ENCODE measurements at regions not wholly inside any gene's neighbourhood (a gene's known extent, or its start where the extent isn't known, plus 50 kb on each side); places are given as distances from the start of the nearest gene placed in this dataset.

DNA sequence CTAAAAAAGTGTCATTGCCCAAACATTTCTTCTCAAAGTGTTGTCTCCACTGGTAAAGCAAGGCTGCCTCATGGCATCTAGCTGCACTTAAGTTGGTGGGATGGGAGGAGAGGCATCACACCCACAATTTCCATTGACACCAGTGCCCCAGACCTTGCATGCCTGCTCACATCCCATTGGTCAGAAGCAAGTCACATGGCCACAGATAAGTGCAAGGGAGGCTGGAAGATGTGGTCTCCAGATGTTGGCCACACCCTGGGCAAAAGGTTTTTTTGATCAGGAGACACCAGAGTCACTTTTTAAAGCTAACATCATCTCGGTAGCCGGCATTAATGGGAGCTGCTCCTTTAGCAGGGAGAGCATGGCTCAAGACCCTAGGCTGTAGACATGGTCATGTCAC lies 157.1 kb upstream of the CST7 start:
- ChIA-PET CTCF (no interaction called here), POLR2A (no interaction called here)
- no peaks in the 10 kb centered on the region for H3K36me3 Mint-ChIP-seq
- H3K27ac Mint-ChIP-seq: no peak overlapping the region
- H3K36me3 ChIP-seq (ENCODE audit: insufficient read depth, low read length): no peaks in the 10 kb centered on the region
- H3K4me3 ChIP-seq (ENCODE audit: low read length): no peak overlapping the region
- no peak overlapping the region for H3K4me3 Mint-ChIP-seq
- no peak overlapping the region for H3K27ac ChIP-seq (ENCODE audit: low read depth, low read length)
- H3K27me3 Mint-ChIP-seq: peaks cover 0 to 9% of the 10 kb centered on the region in 2 donors
- H3K9me3 Mint-ChIP-seq: no peaks in the 10 kb centered on the region
- H3K4me1 ChIP-seq (ENCODE audit: insufficient read depth, low read length): no peaks in the 10 kb centered on the region
- no peaks in the 10 kb centered on the region for H3K9me3 ChIP-seq (ENCODE audit: low read length)
- H3K4me1 Mint-ChIP-seq: no peaks in the 10 kb centered on the region
- no peaks in the 10 kb centered on the region for H3K27me3 ChIP-seq (ENCODE audit: insufficient read depth, low read length, poor library complexity, severe bottlenecking)
- no peak for DNase-seq

DNA sequence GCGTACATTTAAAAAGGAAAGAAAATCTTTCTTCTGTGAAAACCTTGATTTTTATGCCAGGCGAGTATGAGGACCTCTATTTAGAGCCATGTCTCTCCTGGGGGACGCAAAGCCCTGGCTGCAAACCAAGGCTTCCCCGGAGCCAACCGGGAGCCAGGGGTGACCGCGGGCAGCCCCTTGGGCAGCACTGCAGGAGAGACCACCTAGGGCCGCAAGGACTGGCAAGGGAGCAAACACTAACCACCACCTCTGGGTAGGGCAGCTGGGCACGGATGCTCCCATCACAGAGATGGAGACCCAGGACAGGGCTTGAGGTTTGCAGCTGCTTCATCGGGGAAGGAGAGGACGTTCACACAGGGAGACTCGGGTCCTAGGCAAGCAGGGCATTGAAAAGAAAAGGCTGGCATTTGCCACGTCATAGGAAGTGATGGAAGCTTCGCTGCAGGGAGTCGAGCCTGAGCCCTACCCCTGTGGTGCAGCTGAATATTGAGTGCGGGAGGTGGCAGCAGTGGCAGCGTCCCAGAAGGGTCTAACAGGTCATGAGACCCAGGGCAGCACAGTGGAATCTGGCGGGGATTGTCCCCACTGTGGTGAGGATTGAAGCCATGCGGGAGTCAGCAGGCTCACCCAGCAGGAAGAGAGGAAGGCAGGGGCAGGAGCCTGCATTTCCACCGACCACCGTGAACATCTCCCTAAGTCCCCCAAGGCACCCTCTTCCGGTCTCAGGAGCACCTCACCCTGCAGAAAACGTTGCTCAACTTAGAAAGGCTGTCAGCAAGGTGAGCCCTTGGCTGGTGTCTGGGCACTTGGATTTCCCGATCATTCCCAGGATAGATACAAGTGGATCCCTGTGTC lies 156.2 kb upstream of the CST7 start:
- H3K9me3 Mint-ChIP-seq: no peaks in the 10 kb centered on the region
- no peaks in the 10 kb centered on the region for H3K4me1 Mint-ChIP-seq
- ChIA-PET CTCF (no interaction called here), POLR2A (no interaction called here)
- no peak overlapping the region for H3K4me3 ChIP-seq (ENCODE audit: low read length)
- no peaks in the 10 kb centered on the region for H3K4me1 ChIP-seq (ENCODE audit: insufficient read depth, low read length)
- no peaks in the 10 kb centered on the region for H3K36me3 Mint-ChIP-seq
- no peaks in the 10 kb centered on the region for H3K36me3 ChIP-seq (ENCODE audit: insufficient read depth, low read length)
- no peak overlapping the region for H3K27ac ChIP-seq (ENCODE audit: low read depth, low read length)
- no peak overlapping the region for H3K27ac Mint-ChIP-seq
- no peak for DNase-seq
- peaks cover 0 to 9% of the 10 kb centered on the region in 2 donors for H3K27me3 Mint-ChIP-seq
- H3K27me3 ChIP-seq (ENCODE audit: insufficient read depth, low read length, poor library complexity, severe bottlenecking): no peaks in the 10 kb centered on the region
- H3K4me3 Mint-ChIP-seq: no peak overlapping the region
- no peaks in the 10 kb centered on the region for H3K9me3 ChIP-seq (ENCODE audit: low read length)

DNA sequence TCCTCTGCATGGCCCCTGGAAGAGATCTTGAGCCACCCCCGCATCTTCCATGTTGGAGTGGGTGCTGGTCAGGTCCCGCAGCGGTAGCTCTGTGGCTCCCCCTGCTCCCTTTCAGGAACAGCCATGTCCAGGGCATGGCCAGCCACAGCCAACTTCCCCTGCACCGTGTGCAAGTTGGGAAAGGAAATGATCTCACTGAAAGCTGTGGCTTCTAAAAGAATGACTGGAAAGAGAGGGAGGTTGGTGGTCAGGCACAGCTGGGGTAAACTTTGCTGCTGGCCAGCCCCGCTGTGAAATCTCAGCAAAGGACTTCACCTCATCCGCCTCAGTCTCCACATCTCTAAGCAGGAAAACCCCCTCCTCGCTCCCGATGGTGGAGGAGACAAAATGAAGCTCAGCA lies 153.6 kb upstream of the CST7 start:
- CTCF ChIA-PET: interaction anchor here (1.2 kb wide), 1 partner anchor 383 kb away, joined by 3 read pairs; no protein-coding TSS in a partner anchor

DNA sequence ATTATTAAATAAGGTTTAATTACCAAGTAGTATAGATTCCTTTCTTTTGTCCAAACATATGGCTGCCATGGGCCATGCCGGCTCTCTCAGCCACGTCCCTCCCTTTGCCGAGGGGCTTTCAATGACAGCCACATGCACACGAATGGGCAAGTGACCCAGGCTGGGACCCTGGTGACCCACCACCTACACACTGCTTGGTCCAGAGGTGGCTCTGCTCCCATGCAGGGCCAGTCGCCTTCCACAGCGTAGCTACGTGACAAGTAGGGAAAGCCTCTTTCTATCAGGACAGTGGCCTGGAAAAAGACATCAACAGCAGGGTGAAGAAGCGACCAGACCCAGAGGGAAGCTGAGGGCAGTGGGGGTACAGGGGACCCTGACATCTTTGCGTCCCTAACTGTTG lies 152.8 kb upstream of the CST7 start:
- Histone ChIP-seq H3K36me3 (ENCODE audit: insufficient read depth, low read length) (no peaks in the 10 kb centered on the region), H3K27ac (ENCODE audit: low read depth, low read length) (no peak overlapping the region), H3K27me3 (ENCODE audit: insufficient read depth, low read length, poor library complexity, severe bottlenecking) (no peaks in the 10 kb centered on the region), H3K4me3 (ENCODE audit: low read length) (no peak overlapping the region), H3K9me3 (ENCODE audit: low read length) (no peaks in the 10 kb centered on the region), H3K4me1 (ENCODE audit: insufficient read depth, low read length) (no peaks in the 10 kb centered on the region)
- Mint-ChIP-seq H3K4me1 (no peaks in the 10 kb centered on the region), H3K36me3 (no peaks in the 10 kb centered on the region), H3K27me3 (peaks cover 3 to 13% of the 10 kb centered on the region in 2 donors), H3K9me3 (no peaks in the 10 kb centered on the region), H3K4me3 (peak overlapping the region in 1 of 7 donors; percentile 45), H3K27ac (no peak overlapping the region)
- no peak for DNase-seq
- CTCF ChIA-PET: interaction anchor here (0.9 to 1.2 kb wide), 2 partner anchors 11 to 383 kb away, joined by 3 read pairs; no protein-coding TSS in a partner anchor
- POLR2A ChIA-PET: no interaction called here

More for the DNA sequence above, 153.6 kb upstream of the CST7 start:
- DNase-seq: no peak
- H3K27me3 Mint-ChIP-seq: peaks cover 0 to 13% of the 10 kb centered on the region in 2 donors
- POLR2A ChIA-PET: no interaction called here
- H3K4me3 ChIP-seq (ENCODE audit: low read length): no peak overlapping the region
- no peaks in the 10 kb centered on the region for H3K9me3 ChIP-seq (ENCODE audit: low read length)
- no peaks in the 10 kb centered on the region for H3K9me3 Mint-ChIP-seq
- no peak overlapping the region for H3K27ac Mint-ChIP-seq
- no peaks in the 10 kb centered on the region for H3K4me1 ChIP-seq (ENCODE audit: insufficient read depth, low read length)
- H3K36me3 Mint-ChIP-seq: no peaks in the 10 kb centered on the region
- no peaks in the 10 kb centered on the region for H3K36me3 ChIP-seq (ENCODE audit: insufficient read depth, low read length)
- no peaks in the 10 kb centered on the region for H3K4me1 Mint-ChIP-seq
- H3K4me3 Mint-ChIP-seq: no peak overlapping the region
- no peaks in the 10 kb centered on the region for H3K27me3 ChIP-seq (ENCODE audit: insufficient read depth, low read length, poor library complexity, severe bottlenecking)
- H3K27ac ChIP-seq (ENCODE audit: low read depth, low read length): no peak overlapping the region

DNA sequence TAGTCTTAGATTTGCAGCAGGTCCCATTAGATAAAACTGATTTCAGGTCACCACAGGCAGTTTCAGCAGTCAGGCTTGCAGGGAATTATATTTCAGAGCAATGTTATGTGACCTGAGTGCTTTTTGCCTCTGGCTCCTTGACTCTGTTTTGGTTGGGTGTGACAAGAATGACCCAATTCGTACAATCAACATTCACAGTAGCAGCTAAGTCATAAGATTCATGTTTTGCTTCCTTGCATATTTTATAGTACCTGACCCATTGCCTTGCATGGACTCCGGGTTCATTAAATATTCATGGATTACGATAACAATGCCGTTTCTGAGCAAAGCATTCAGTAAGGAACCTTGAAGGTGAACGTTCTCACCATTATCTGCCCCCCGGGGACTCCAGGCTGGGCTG lies 152.0 kb upstream of the CST7 start:
- H3K36me3 Mint-ChIP-seq: no peaks in the 10 kb centered on the region
- no peak overlapping the region for H3K4me3 Mint-ChIP-seq
- Histone ChIP-seq H3K4me3 (ENCODE audit: low read length) (no peak overlapping the region), H3K27ac (ENCODE audit: low read depth, low read length) (no peak overlapping the region), H3K4me1 (ENCODE audit: insufficient read depth, low read length) (no peaks in the 10 kb centered on the region), H3K9me3 (ENCODE audit: low read length) (no peaks in the 10 kb centered on the region), H3K36me3 (ENCODE audit: insufficient read depth, low read length) (no peaks in the 10 kb centered on the region), H3K27me3 (ENCODE audit: insufficient read depth, low read length, poor library complexity, severe bottlenecking) (no peaks in the 10 kb centered on the region)
- H3K27ac Mint-ChIP-seq: no peak overlapping the region
- no peak for DNase-seq
- H3K27me3 Mint-ChIP-seq: peaks cover 5 to 16% of the 10 kb centered on the region in 2 donors
- H3K9me3 Mint-ChIP-seq: no peaks in the 10 kb centered on the region
- no peaks in the 10 kb centered on the region for H3K4me1 Mint-ChIP-seq
- ChIA-PET CTCF (interaction anchor here (0.9 kb wide), 1 partner anchor 10 kb away, joined by 3 read pairs; no protein-coding TSS in a partner anchor), POLR2A (no interaction called here)

DNA sequence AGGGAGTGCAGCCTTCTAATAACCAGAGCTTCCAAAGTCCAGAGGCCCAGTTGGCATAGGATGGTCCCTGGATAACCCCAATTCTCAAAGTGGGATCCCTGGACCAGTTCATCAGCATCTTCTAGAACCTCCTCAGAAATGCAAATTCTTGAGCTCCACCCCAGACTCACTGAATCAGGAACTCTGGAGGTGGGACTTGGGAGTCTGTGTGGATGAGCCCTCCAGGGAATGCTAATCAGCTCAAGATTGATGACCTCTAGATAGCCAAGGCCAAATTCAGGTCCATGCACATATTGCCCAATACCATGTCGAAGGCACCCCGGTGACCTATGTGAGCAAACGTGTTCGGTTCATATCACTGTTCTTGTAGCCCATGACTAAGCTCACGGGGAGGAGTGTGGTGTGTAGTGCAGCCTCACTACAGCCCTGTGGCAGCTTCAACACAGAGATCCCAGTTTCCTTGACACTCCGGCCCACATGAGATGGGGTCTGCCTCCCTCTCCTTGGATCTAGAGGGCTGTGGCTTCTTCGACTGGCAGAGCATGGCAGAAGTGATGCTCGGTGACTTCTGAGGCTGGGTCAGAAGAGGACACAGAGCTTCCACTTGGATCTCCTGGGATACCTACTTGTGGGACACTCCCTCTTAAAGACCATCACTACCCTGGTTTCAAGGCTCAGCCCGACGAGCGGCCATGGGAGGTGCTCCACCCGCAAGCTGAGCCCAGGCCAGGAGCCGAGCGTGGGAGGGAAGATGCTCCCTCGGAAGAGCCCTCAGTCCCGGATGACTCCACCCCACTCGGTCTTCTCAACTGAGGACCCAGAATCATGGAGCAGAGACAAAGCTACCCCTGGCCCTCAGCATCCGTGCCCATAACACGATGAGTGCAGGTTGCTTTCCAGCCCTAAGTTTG lies 151.1 kb upstream of the CST7 start:
- Histone ChIP-seq H3K4me3 (ENCODE audit: low read length) (no peak overlapping the region), H3K4me1 (ENCODE audit: insufficient read depth, low read length) (no peaks in the 10 kb centered on the region), H3K27ac (ENCODE audit: low read depth, low read length) (no peak overlapping the region), H3K27me3 (ENCODE audit: insufficient read depth, low read length, poor library complexity, severe bottlenecking) (no peaks in the 10 kb centered on the region), H3K36me3 (ENCODE audit: insufficient read depth, low read length) (no peaks in the 10 kb centered on the region), H3K9me3 (ENCODE audit: low read length) (no peaks in the 10 kb centered on the region)
- Mint-ChIP-seq H3K27ac (no peak overlapping the region), H3K9me3 (no peaks in the 10 kb centered on the region), H3K4me3 (no peak overlapping the region), H3K36me3 (no peaks in the 10 kb centered on the region), H3K4me1 (no peaks in the 10 kb centered on the region), H3K27me3 (peaks cover 5 to 17% of the 10 kb centered on the region in 2 donors)
- ChIA-PET POLR2A (no interaction called here), CTCF (no interaction called here)
- DNase-seq: no peak

DNA sequence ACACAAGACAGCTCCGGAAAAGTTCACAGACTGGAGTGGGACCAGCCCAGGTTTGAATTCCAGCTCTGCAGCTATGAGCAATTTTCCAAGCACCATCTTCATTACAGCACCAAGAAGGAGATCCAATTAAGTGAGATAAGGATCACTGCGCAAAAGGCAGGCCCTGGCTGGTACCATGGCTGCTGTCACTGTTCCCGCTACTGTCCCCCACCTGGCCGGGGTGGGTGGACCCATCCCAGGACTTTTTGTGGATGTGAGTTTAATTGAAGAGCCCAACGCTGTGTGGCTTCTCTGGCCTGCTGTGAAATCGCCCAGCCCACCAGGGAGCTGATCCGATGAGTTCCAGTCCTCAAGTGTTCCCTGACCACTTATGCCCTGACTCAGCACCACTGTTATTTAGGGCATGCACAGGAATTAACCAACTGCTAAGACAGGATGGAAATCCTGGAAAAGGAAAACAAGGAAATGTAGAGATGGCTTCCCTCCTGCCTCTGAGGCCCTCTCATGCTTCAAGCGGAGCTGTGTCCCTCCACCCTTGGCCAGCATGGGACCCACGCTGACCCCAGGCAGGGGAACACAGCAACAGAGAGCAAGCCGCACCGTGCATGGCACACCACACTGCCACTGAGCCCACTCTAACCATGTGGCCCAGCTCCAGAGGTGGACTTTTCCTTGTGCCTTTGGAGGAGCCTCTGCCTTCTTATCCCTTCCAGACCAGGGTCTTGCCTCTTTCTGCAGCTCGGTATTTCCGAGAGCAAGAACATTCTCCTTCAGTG lies 150.0 kb upstream of the CST7 start:
- H3K27me3 Mint-ChIP-seq: peaks cover 5 to 17% of the 10 kb centered on the region in 2 donors
- no peaks in the 10 kb centered on the region for H3K36me3 Mint-ChIP-seq
- no peak overlapping the region for H3K4me3 ChIP-seq (ENCODE audit: low read length)
- no peaks in the 10 kb centered on the region for H3K4me1 Mint-ChIP-seq
- DNase-seq: no peak
- no peaks in the 10 kb centered on the region for H3K36me3 ChIP-seq (ENCODE audit: insufficient read depth, low read length)
- H3K4me3 Mint-ChIP-seq: no peak overlapping the region
- no peaks in the 10 kb centered on the region for H3K9me3 Mint-ChIP-seq
- no peak overlapping the region for H3K27ac Mint-ChIP-seq
- no peak overlapping the region for H3K27ac ChIP-seq (ENCODE audit: low read depth, low read length)
- POLR2A ChIA-PET: no interaction called here
- H3K9me3 ChIP-seq (ENCODE audit: low read length): no peaks in the 10 kb centered on the region
- no peaks in the 10 kb centered on the region for H3K4me1 ChIP-seq (ENCODE audit: insufficient read depth, low read length)
- no peaks in the 10 kb centered on the region for H3K27me3 ChIP-seq (ENCODE audit: insufficient read depth, low read length, poor library complexity, severe bottlenecking)
- CTCF ChIA-PET: no interaction called here
